B cell (primary cell): ENCODE measurements at regions not wholly inside any gene's neighbourhood (a gene's known extent, or its start where the extent isn't known, plus 50 kb on each side); places are given as distances from the start of the nearest gene placed in this dataset.

Experiments
- ATAC-seq: fragments of 200-7000 bp; cut with Tn5 transposase; one replicate; pipeline ENCODE4 v1.10.0; 2021; ENCODE audit warnings: low read depth, mild to moderate bottlenecking, moderate number of reproducible peaks, moderate library complexity
- CTCF ChIA-PET: fragments of 350-600 bp; sonication (Branson Sonifier 250); formaldehyde crosslinking; loops from one replicate; lab custom pipeline; 2021; ENCODE audit warnings: antibody characterized with exemption, inconsistent platforms; lab: Charles Lee
- POLR2A ChIA-PET: fragments of 350-600 bp; sonication (Branson Sonifier 250); formaldehyde crosslinking; loops from one replicate; lab custom pipeline; 2021; ENCODE audit warnings: antibody characterized with exemption; lab: Charles Lee
- DNase-seq: peaks from one replicate; pipeline ENCODE4 v3.0.0; 2013
- H2AFZ ChIP-seq: 2 replicates; pipeline ENCODE4 v1.6.1; 2012; ENCODE audit warnings: mild to moderate bottlenecking, low read depth, low read length; ENCODE audit not compliant: insufficient read depth, poor library complexity, severe bottlenecking
- H3K27ac ChIP-seq, 2 donors: 1 replicate in 1 of 2; 2 replicates in 1 of 2; pipeline ENCODE4 v1.5.1; 2012 to 2013; ENCODE audit warnings: low read length in 2 of 2, mild to moderate bottlenecking in 2 of 2, moderate library complexity in 1 of 2
- H3K27me3 ChIP-seq, 4 experiments: fragments of 200-600 bp in 1 of 4; sonication (generic) in 1 of 4; replicated peaks in 1 of 4; 1 replicate in 2 of 4; 2 replicates in 2 of 4; pipeline versions ENCODE4 v1.6.1 to v1.7.0; 2013 to 2016; ENCODE audit warnings: low read length in 3 of 4, mild to moderate bottlenecking in 2 of 4, mixed read lengths in 1 of 4, moderate library complexity in 1 of 4; ENCODE audit not compliant: insufficient read depth in 4 of 4, control insufficient read depth in 3 of 4; ENCODE audit errors: control extremely low read depth in 1 of 4
- H3K36me3 ChIP-seq, 2 experiments: replicated peaks in 1 of 2; 1 replicate in 1 of 2; 2 replicates in 1 of 2; pipeline versions ENCODE4 v1.6.1 to v1.7.1; 2013; ENCODE audit warnings: low read length in 1 of 2; ENCODE audit not compliant: insufficient read depth in 2 of 2, control insufficient read depth in 1 of 2; ENCODE audit errors: control extremely low read depth in 1 of 2, extremely low read depth in 1 of 2
- H3K4me1 ChIP-seq, 2 donors: fragments of 200-600 bp in 1 of 2; sonication (generic) in 1 of 2; 1 replicate in 1 of 2; 2 replicates in 1 of 2; pipeline versions ENCODE4 v1.5.1 to v1.6.1; 2013 to 2017; ENCODE audit warnings: low read length in 2 of 2; ENCODE audit not compliant: control insufficient read depth in 2 of 2, insufficient read depth in 2 of 2
- H3K4me2 ChIP-seq: replicated peaks from 2 replicates; pipeline ENCODE3; 2012; ENCODE audit warnings: mild to moderate bottlenecking, low read depth, low read length; ENCODE audit not compliant: poor library complexity, severe bottlenecking
- H3K4me3 ChIP-seq, 5 experiments: fragments of 200-600 bp in 1 of 5; sonication (generic) in 1 of 5; 1 replicate in 3 of 5; 2 replicates in 2 of 5; pipeline versions ENCODE4 v1.5.1 to v1.7.0; 2011 to 2016; ENCODE audit warnings: low read length in 4 of 5, mild to moderate bottlenecking in 4 of 5, low read depth in 2 of 5, control low read depth in 1 of 5, moderate library complexity in 1 of 5; ENCODE audit not compliant: insufficient read depth in 1 of 5; ENCODE audit errors: control extremely low read depth in 1 of 5, extremely low read depth in 1 of 5
- H3K79me2 ChIP-seq: fragments of 200-600 bp; sonication (generic); one replicate; pipeline ENCODE4 v1.6.0; 2016; ENCODE audit warnings: low read length; ENCODE audit not compliant: control insufficient read depth, insufficient read depth
- H3K9ac ChIP-seq: fragments of 200-600 bp; sonication (generic); 2 replicates; pipeline ENCODE4 v1.6.1; 2017; ENCODE audit warnings: mild to moderate bottlenecking, low read length, moderate library complexity
- H3K9me3 ChIP-seq, 3 donors: one replicate each; pipeline versions ENCODE4 v1.6.1 to v1.7.1; 2013; ENCODE audit warnings: low read length in 2 of 3; ENCODE audit not compliant: control insufficient read depth in 2 of 3, insufficient read depth in 1 of 3; ENCODE audit errors: control extremely low read depth in 1 of 3
- H4K20me1 ChIP-seq: 2 replicates; pipeline ENCODE4 v1.6.0; 2012; ENCODE audit warnings: mild to moderate bottlenecking, low read length; ENCODE audit not compliant: insufficient read depth, control insufficient read depth, poor library complexity, severe bottlenecking
- H3K27ac Mint-ChIP-seq: one replicate; pipeline ENCODE4 v1.8.0; 2021; ENCODE audit warnings: mixed read lengths
- H3K27me3 Mint-ChIP-seq: one replicate; pipeline ENCODE4 v1.8.0; 2021; ENCODE audit warnings: mixed read lengths
- H3K4me1 Mint-ChIP-seq: one replicate; pipeline ENCODE4 v1.8.0; 2021; ENCODE audit warnings: mixed read lengths
- H3K4me3 Mint-ChIP-seq: one replicate; pipeline ENCODE4 v1.8.0; 2021; ENCODE audit warnings: mixed read lengths
- H3K9me3 Mint-ChIP-seq: one replicate; pipeline ENCODE4 v1.8.0; 2022; ENCODE audit warnings: mixed read lengths; ENCODE audit not compliant: insufficient read depth
- EZH2 ChIP-seq: IDR thresholded peaks from 2 replicates; pipeline ENCODE4 v1.6.1; 2012; ENCODE audit warnings: borderline replicate concordance, low read depth, mild to moderate bottlenecking, moderate library complexity, low read length; ENCODE audit not compliant: insufficient read depth, poor library complexity, severe bottlenecking
- WGBS: methylation state at CpG from one replicate; pipeline ENCODE4 v1.1.5; 2013; ENCODE audit warnings: missing lambda C conversion rate; ENCODE audit not compliant: insufficient coverage; 5-methylcytosine and 5-hydroxymethylcytosine counted together
- intact Hi-C: fragments of 100-400 bp; cut with micrococcal nuclease; formaldehyde crosslinking; loops from one replicate; pipeline ENCODE4 v1.10.0; 2022
- TF ChIP-seq, protein P1 (sequence below): fragments of 200-600 bp; IDR thresholded peaks from one replicate; pipeline ENCODE4 v1.8.0; 2022; ENCODE audit warnings: antibody characterized with exemption, mild to moderate bottlenecking

DNA sequence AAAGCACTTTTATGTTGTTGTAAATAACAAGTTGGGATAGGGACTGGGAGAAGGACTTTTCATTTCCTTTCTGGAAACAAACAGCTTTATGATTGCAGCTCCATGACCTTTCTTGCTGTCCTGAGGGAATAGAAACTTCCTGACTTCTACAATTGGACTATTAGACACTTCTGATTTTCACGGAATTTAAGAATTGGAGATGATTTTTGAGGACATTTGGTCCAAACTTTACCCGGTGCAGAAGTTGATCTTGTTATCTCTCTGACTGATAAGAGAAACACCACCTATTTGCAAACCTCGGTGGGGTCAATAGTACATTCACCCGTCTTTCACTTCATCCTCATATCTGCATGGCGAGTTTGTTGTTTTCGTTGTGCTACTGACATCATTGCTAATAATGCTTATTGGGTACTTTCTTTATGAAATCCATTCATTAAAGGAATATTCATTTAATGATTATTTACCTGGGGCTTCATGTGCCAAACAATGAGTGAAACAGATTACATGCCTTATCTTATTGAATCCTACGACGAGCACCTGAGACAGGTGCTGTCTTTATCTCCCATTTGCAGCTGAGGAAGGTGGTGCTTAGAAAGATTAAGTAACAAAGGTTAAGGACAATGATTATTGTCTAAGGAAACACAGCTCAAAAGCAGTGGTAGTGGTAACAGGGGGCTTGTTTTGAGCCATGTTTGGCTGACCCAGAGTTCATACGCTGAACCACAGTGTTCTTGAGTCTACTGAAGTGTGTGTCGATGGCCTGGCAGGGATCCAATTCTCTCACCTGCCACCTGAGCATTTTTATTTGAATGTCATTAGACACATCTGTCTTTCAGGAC, 176.9 kb upstream of the FAM20A start:
- 84% methylated on average over 6 of the region's 10 CpGs for WGBS
- ChIA-PET POLR2A (no interaction called here), CTCF (interaction anchor here (0.8 to 6.7 kb wide), 12 partner anchors 8 to 468 kb away, joined by 3 to 95 read pairs (median 6); no protein-coding TSS in a partner anchor)
- Histone ChIP-seq H3K27me3 (peaks cover 0 to 3% (median 0%) of the 10 kb centered on the region in 4 experiments), H3K27ac (no peak overlapping the region), H3K9me3 (peaks cover 0 to 4% (median 1%) of the 10 kb centered on the region in 3 donors), H3K4me1 (no peaks in the 10 kb centered on the region), H3K4me2 (no peak overlapping the region), H3K4me3 (no peak overlapping the region), H3K79me2 (no peaks in the 10 kb centered on the region), H4K20me1 (no peaks in the 10 kb centered on the region), H3K9ac (no peak overlapping the region), H3K36me3 (no peaks in the 10 kb centered on the region), H2AFZ (peak overlapping the region; percentile 35)
- TF ChIP-seq, protein P1, sequence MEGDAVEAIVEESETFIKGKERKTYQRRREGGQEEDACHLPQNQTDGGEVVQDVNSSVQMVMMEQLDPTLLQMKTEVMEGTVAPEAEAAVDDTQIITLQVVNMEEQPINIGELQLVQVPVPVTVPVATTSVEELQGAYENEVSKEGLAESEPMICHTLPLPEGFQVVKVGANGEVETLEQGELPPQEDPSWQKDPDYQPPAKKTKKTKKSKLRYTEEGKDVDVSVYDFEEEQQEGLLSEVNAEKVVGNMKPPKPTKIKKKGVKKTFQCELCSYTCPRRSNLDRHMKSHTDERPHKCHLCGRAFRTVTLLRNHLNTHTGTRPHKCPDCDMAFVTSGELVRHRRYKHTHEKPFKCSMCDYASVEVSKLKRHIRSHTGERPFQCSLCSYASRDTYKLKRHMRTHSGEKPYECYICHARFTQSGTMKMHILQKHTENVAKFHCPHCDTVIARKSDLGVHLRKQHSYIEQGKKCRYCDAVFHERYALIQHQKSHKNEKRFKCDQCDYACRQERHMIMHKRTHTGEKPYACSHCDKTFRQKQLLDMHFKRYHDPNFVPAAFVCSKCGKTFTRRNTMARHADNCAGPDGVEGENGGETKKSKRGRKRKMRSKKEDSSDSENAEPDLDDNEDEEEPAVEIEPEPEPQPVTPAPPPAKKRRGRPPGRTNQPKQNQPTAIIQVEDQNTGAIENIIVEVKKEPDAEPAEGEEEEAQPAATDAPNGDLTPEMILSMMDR, result no peak
- no peak for TF ChIP-seq EZH2
- intact Hi-C loops, result loop anchor here (1.0 to 10.0 kb wide), 6 partner anchors 197 to 747 kb away; partner anchors contain the start of gene MAP2K6
- Mint-ChIP-seq H3K4me3 (no peak overlapping the region), H3K9me3 (no peaks in the 10 kb centered on the region), H3K4me1 (peaks cover 14% of the 10 kb centered on the region), H3K27ac (no peak overlapping the region), H3K27me3 (peaks cover 3% of the 10 kb centered on the region)
- DNase-seq (no peak), ATAC-seq (no peak)
